DMS53 treated with DMSO at 0.1 percent for 48 hours (cell line): ENCODE measurements at regions not wholly inside any gene's neighbourhood (a gene's known extent, or its start where the extent isn't known, plus 50 kb on each side); places are given as distances from the start of the nearest gene placed in this dataset.
"Not testable (repeated sequence)": the region's sequence is repeated elsewhere in the genome, so short reads cannot be mapped to it uniquely, and the experiment has no call there.

Experiments used
- DNase-seq: peaks from one replicate; lab custom pipeline; 2025; ENCODE audit not compliant: unreplicated experiment; lab: John Stamatoyannopoulos, UW

- no peak for DNase-seq
These were observed 417.9 kb downstream of the PDGFC start for GRCh38 chr4:156553659-156554058.

- DNase-seq = no peak
These were observed 423.7 kb downstream of the PDGFC start for GRCh38 chr4:156547891-156548290.

- peak; percentile 4 for DNase-seq
These were observed 424.2 kb downstream of the PDGFC start for GRCh38 chr4:156547439-156547838.

- DNase-seq = no peak
These were observed 426.4 kb downstream of the PDGFC start for GRCh38 chr4:156545003-156545785.

- no peak for DNase-seq
These were observed 432.2 kb downstream of the PDGFC start for GRCh38 chr4:156539376-156539775.

GRCh38 chr4:156538651-156539257 is 432.8 kb downstream of the PDGFC start:
- no peak for DNase-seq

- no peak for DNase-seq
These were observed 433.4 kb downstream of the PDGFC start for GRCh38 chr4:156538210-156538609.

GRCh38 chr4:156537286-156537685 is 434.3 kb downstream of the PDGFC start:
- no peak for DNase-seq

GRCh38 chr4:156536661-156537060 is 434.9 kb downstream of the PDGFC start:
- DNase-seq = no peak

GRCh38 chr4:156534205-156534604 is 437.4 kb downstream of the PDGFC start:
- no peak for DNase-seq

- DNase-seq = no peak
These were observed 443.4 kb downstream of the PDGFC start for GRCh38 chr4:156528216-156528615.

- DNase-seq = no peak
These were observed 444.2 kb downstream of the PDGFC start for GRCh38 chr4:156527237-156527993.

GRCh38 chr4:156523991-156524390 is 447.6 kb downstream of the PDGFC start:
- no peak for DNase-seq

- no peak for DNase-seq
These were observed 448.1 kb downstream of the PDGFC start for GRCh38 chr4:156523492-156523891.

- no peak for DNase-seq
These were observed 450.0 kb downstream of the PDGFC start for GRCh38 chr4:156521631-156522030.

- no peak for DNase-seq
These were observed 453.6 kb downstream of the PDGFC start for GRCh38 chr4:156517956-156518355.

- no peak for DNase-seq
These were observed 454.1 kb downstream of the PDGFC start for GRCh38 chr4:156517546-156517945.

GRCh38 chr4:156516698-156517097 is 454.9 kb downstream of the PDGFC start:
- no peak for DNase-seq

- no peak for DNase-seq
These were observed 456.3 kb downstream of the PDGFC start for GRCh38 chr4:156515295-156515694.

GRCh38 chr4:156512622-156513021 is 459.0 kb downstream of the PDGFC start:
- no peak for DNase-seq

- DNase-seq = not testable (repeated sequence)
These were observed 461.7 kb downstream of the PDGFC start for GRCh38 chr4:156509921-156510320.
